Panc1 (cell line): ENCODE measurements at regions not wholly inside any gene's neighbourhood (a gene's known extent, or its start where the extent isn't known, plus 50 kb on each side); places are given as distances from the start of the nearest gene placed in this dataset.

Experiments used
- CTCF ChIP-seq: fragments of 450-650 bp; IDR thresholded peaks from 2 replicates; pipeline ENCODE4 v1.5.1; 2017; ENCODE audit warnings: mild to moderate bottlenecking
- POLR2AphosphoS5 ChIP-seq: IDR thresholded peaks from 2 replicates; pipeline ENCODE4 v1.6.1; 2012; ENCODE audit warnings: mild to moderate bottlenecking, low read depth, low read length, moderate library complexity
- SIN3A ChIP-seq: IDR thresholded peaks from 2 replicates; pipeline ENCODE4 v1.6.1; 2012; ENCODE audit warnings: low read depth, mild to moderate bottlenecking, low read length, moderate library complexity, borderline replicate concordance; ENCODE audit not compliant: insufficient read depth
- TCF7L2 ChIP-seq: IDR thresholded peaks from 2 replicates; pipeline ENCODE4 v1.6.1; 2011; ENCODE audit warnings: mild to moderate bottlenecking, low read depth, low read length, inconsistent platforms

- TF ChIP-seq CTCF (no peak), SIN3A (no peak), POLR2AphosphoS5 (no peak), TCF7L2 (no peak)
Observed at GRCh38 chr10:78905015-78905956, 163.5 kb upstream of the ZMIZ1 start.
